Gastrocnemius medialis (tissue), 4 donors: ENCODE measurements at regions not wholly inside any gene's neighbourhood (a gene's known extent, or its start where the extent isn't known, plus 50 kb on each side); places are given as distances from the start of the nearest gene placed in this dataset.

ENCODE experiments used
- ATAC-seq, 2 donors: fragments of 150-250 bp; one replicate each; pipeline ENCODE4 v1.9.1; 2016
- DNase-seq, 2 donors: peaks; one replicate each; pipeline ENCODE4 v3.0.0-alpha.2; 2019
- H3K27ac ChIP-seq, 4 donors: fragments of 200-600 bp; sonication (generic); 1 replicate in 1 of 4; 2 replicates in 3 of 4; pipeline ENCODE4 v1.5.1; 2016 to 2018; ENCODE audit warnings: mild to moderate bottlenecking in 2 of 4, moderate library complexity in 1 of 4
- H3K27me3 ChIP-seq, 3 donors: fragments of 200-600 bp; sonication (generic) in 2 of 3; 1 replicate in 1 of 3; 2 replicates in 2 of 3; pipeline versions ENCODE4 v1.5.1 to v1.6.0; 2016 to 2019; ENCODE audit warnings: mild to moderate bottlenecking in 1 of 3, moderate library complexity in 1 of 3
- H3K36me3 ChIP-seq, 2 donors: fragments of 200-600 bp; sonication (generic) in 1 of 2; one replicate each; pipeline ENCODE4 v1.5.1; 2017 to 2018
- H3K4me1 ChIP-seq, 2 donors: fragments of 200-600 bp; sonication (generic) in 1 of 2; one replicate each; pipeline ENCODE4 v1.5.1; 2016 to 2017; ENCODE audit warnings: mild to moderate bottlenecking in 2 of 2
- H3K4me3 ChIP-seq, 4 donors: fragments of 200-600 bp; sonication (generic) in 3 of 4; 1 replicate in 1 of 4; 2 replicates in 3 of 4; pipeline ENCODE4 v1.5.1; 2016 to 2019; ENCODE audit warnings: mild to moderate bottlenecking in 2 of 4
- H3K9me3 ChIP-seq, 3 donors: fragments of 200-600 bp; sonication (generic) in 2 of 3; 1 replicate in 1 of 3; 2 replicates in 2 of 3; pipeline ENCODE4 v1.5.1; 2016 to 2019
- CTCF ChIP-seq, 5 experiments: fragments of 450-650 bp in 3 of 5; fragments of 200-600 bp in 2 of 5; sonication (generic) in 2 of 5; IDR thresholded peaks in 4 of 5; conservative IDR thresholded peaks in 1 of 5; 1 replicate in 4 of 5; 2 replicates in 1 of 5; pipeline ENCODE4 v1.5.1; 2016 to 2019; ENCODE audit warnings: antibody characterized with exemption in 5 of 5, mild to moderate bottlenecking in 3 of 5, moderate library complexity in 3 of 5
- POLR2A ChIP-seq, 2 donors: fragments of 450-650 bp; IDR thresholded peaks; one replicate each; pipeline ENCODE4 v1.6.1; 2017; ENCODE audit warnings: antibody characterized with exemption in 2 of 2, mild to moderate bottlenecking in 2 of 2, moderate library complexity in 2 of 2
- in situ Hi-C, 4 donors: fragments of 200-750 bp; cut with MboI; loops; one replicate each; pipeline versions ENCODE4 v1.15.0 to v1.8.0; 2017; ENCODE audit warnings: low sequenced_read_pairs in 4 of 4
- intact Hi-C: fragments of 100-400 bp; cut with DNase I; formaldehyde crosslinking; loops from one replicate; pipeline ENCODE4 v1.15.1; 2023; ENCODE audit warnings: low total_unique reads

- no peak for TF ChIP-seq CTCF (IDR thresholded peaks at IDR 0.05 in 4 of 5, conservative IDR thresholded peaks at IDR 0.05 in 1 of 5)
- no peak for TF ChIP-seq POLR2A (IDR thresholded peaks at IDR 0.05)
- DNase-seq (no peak), ATAC-seq (no peak)
- no peaks in the 10 kb centered on the region for H3K36me3 ChIP-seq
- H3K9me3 ChIP-seq, result no peaks in the 10 kb centered on the region
- intact Hi-C loops, result no loop called here
- H3K4me3 ChIP-seq, result no peak overlapping the region
- no peaks in the 10 kb centered on the region for H3K27me3 ChIP-seq
- in situ Hi-C loops, result no loop called here
- no peak overlapping the region for H3K27ac ChIP-seq
- no peaks in the 10 kb centered on the region for H3K4me1 ChIP-seq
These were observed 210.7 kb upstream of the SLC10A2 start for GRCh38 chr13:103276775-103277498.

DNA sequence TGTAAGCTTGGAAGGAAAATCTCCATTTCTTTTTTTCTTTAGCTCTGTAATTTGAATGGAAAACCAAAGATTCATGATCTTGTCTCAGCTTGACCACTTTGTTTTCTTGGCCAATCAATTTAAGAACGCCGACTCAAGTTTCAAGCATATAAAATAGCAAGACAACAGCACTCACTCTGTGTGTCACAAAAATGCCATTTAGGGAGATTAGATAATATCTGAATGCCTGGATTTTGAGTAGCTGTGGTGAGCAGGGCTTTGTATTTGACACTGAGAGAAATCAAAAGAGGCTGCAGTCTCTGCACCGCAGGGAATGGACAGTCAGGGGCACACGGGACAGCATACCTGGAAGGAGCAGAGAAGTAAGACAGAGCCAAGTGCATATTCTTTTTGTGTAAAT is 209.5 kb upstream of the SLC10A2 start:
- no peak for ATAC-seq
- no peaks in the 10 kb centered on the region for H3K36me3 ChIP-seq
- intact Hi-C loops (no loop called here), in situ Hi-C loops (no loop called here)
- H3K9me3 ChIP-seq, result no peaks in the 10 kb centered on the region
- H3K27me3 ChIP-seq, result no peaks in the 10 kb centered on the region
- DNase-seq, result no peak
- H3K4me1 ChIP-seq, result no peaks in the 10 kb centered on the region
- no peak for TF ChIP-seq CTCF (IDR thresholded peaks at IDR 0.05 in 4 of 5, conservative IDR thresholded peaks at IDR 0.05 in 1 of 5)
- no peak for TF ChIP-seq POLR2A (IDR thresholded peaks at IDR 0.05)
- H3K4me3 ChIP-seq, result no peak overlapping the region
- no peak overlapping the region for H3K27ac ChIP-seq

DNA sequence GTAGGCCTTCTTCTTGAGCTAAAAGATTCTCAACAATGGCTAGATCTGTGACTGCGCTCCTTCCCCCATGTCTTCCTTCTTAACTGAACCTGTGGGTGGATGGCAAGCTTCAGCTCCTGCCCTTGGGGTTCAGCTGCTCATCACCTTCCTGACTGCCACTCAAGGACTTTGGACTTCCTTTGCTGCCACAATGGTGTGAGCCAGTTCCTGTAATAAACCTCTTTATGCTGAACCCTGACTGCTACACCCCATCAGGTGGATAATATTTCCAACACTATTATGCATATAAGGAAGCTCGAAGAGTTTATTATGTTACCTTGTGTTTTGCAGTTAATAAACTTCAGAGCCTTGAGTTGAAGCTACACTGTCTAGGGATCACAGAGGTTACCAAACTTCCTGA is 208.9 kb upstream of the SLC10A2 start:
- Histone ChIP-seq H3K9me3 (no peaks in the 10 kb centered on the region), H3K36me3 (no peaks in the 10 kb centered on the region), H3K27ac (no peak overlapping the region), H3K4me1 (no peaks in the 10 kb centered on the region), H3K27me3 (no peaks in the 10 kb centered on the region), H3K4me3 (no peak overlapping the region)
- intact Hi-C loops (no loop called here), in situ Hi-C loops (no loop called here)
- DNase-seq, result no peak
- ATAC-seq, result no peak
- TF ChIP-seq POLR2A (IDR thresholded peaks at IDR 0.05), result no peak
- no peak for TF ChIP-seq CTCF (IDR thresholded peaks at IDR 0.05 in 4 of 5, conservative IDR thresholded peaks at IDR 0.05 in 1 of 5)

DNA sequence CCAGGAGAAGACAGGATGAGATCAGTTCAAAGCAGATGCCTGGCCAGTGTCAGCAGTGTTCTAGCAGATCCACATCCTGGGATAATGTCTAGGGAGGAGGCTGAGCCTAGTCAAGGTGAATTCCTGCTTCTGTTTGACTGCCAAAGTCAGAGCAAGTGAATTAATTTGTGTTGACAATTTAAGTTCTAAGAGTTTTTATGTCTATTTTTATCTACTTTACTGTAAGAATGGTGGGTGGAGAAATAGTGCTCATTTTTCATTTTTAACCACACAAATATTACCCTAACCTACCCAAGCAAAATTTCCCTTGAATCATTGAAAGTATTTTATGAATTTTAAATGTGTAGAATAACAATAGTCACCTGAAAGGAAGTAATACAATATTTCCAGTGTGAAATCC is 207.6 kb upstream of the SLC10A2 start:
- H3K36me3 ChIP-seq, result no peaks in the 10 kb centered on the region
- intact Hi-C loops (no loop called here), in situ Hi-C loops (no loop called here)
- TF ChIP-seq POLR2A (IDR thresholded peaks at IDR 0.05) (no peak), CTCF (IDR thresholded peaks at IDR 0.05 in 4 of 5, conservative IDR thresholded peaks at IDR 0.05 in 1 of 5) (no peak)
- DNase-seq (no peak), ATAC-seq (no peak)
- no peak overlapping the region for H3K27ac ChIP-seq
- H3K4me3 ChIP-seq, result no peak overlapping the region
- no peaks in the 10 kb centered on the region for H3K9me3 ChIP-seq
- no peaks in the 10 kb centered on the region for H3K4me1 ChIP-seq
- H3K27me3 ChIP-seq, result no peaks in the 10 kb centered on the region

DNA sequence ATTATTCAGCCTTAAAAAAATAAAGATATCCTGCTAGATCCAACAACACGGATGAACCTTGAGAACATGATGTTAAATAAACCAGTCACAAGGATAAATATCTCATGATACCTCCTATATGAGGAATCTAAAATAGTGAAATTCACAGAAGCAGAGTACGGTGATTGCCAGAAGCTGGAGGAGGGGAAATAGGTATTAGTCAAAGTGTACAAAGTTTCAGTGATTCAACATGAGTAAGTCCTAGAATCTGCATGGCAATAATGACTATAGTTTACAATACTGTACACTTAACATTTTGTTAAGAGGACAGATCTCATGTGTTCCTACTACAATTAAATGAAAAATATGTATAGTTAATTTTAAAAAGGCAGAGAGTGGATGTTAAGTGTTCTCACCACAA is 206.6 kb upstream of the SLC10A2 start:
- ATAC-seq, result no peak

More for the DNA sequence above, 206.6 kb upstream of the SLC10A2 start:
- no peaks in the 10 kb centered on the region for H3K36me3 ChIP-seq
- H3K4me1 ChIP-seq, result no peaks in the 10 kb centered on the region
- intact Hi-C loops, result no loop called here
- in situ Hi-C loops, result no loop called here
- DNase-seq, result no peak
- no peak overlapping the region for H3K27ac ChIP-seq
- H3K27me3 ChIP-seq, result no peaks in the 10 kb centered on the region
- H3K4me3 ChIP-seq, result no peak overlapping the region
- no peaks in the 10 kb centered on the region for H3K9me3 ChIP-seq
- TF ChIP-seq CTCF (IDR thresholded peaks at IDR 0.05 in 4 of 5, conservative IDR thresholded peaks at IDR 0.05 in 1 of 5) (no peak), POLR2A (IDR thresholded peaks at IDR 0.05) (no peak)
